ENCODE measurements at regions not wholly inside any gene's neighbourhood (a gene's known extent, or its start where the extent isn't known, plus 50 kb on each side); places are given as distances from the start of the nearest gene placed in this dataset.
"Not testable (repeated sequence)": the region's sequence is repeated elsewhere in the genome, so short reads cannot be mapped to it uniquely, and the experiment has no call there.

GRCh38 chr2:209194717-209195116 is 229.1 kb upstream of the MAP2 start:
- DNase-seq = no peak

- DNase-seq = peak; percentile 1
Observed at GRCh38 chr2:209208211-209208610, 215.6 kb upstream of the MAP2 start.

GRCh38 chr2:209209943-209210342 is 213.9 kb upstream of the MAP2 start:
- no peak for DNase-seq

GRCh38 chr2:209230560-209230959 is 193.3 kb upstream of the MAP2 start:
- DNase-seq = no peak

- DNase-seq = no peak
Observed at GRCh38 chr2:209236377-209236776, 187.5 kb upstream of the MAP2 start.

GRCh38 chr2:209238765-209239584 is 184.9 kb upstream of the MAP2 start:
- DNase-seq = no peak

GRCh38 chr2:209239585-209239938 is 184.3 kb upstream of the MAP2 start:
- no peak for DNase-seq

GRCh38 chr2:209240204-209240603 is 183.6 kb upstream of the MAP2 start:
- DNase-seq = no peak

- no peak for DNase-seq
Observed at GRCh38 chr2:209253544-209253943, 170.3 kb upstream of the MAP2 start.

GRCh38 chr2:209259767-209260166 is 164.1 kb upstream of the MAP2 start:
- no peak for DNase-seq

GRCh38 chr2:209260281-209260680 is 163.6 kb upstream of the MAP2 start:
- DNase-seq = no peak

- DNase-seq = not testable (repeated sequence)
Observed at GRCh38 chr2:209261366-209262053, 162.3 kb upstream of the MAP2 start.

- no peak for DNase-seq
Observed at GRCh38 chr2:209269024-209269423, 154.8 kb upstream of the MAP2 start.

GRCh38 chr2:209276000-209276399 is 147.8 kb upstream of the MAP2 start:
- no peak for DNase-seq

GRCh38 chr2:209277444-209277843 is 146.4 kb upstream of the MAP2 start:
- DNase-seq = no peak

GRCh38 chr2:209298601-209299000 is 125.2 kb upstream of the MAP2 start:
- no peak for DNase-seq

GRCh38 chr2:209299478-209299877 is 124.4 kb upstream of the MAP2 start:
- not testable (repeated sequence) for DNase-seq

GRCh38 chr2:209300766-209301165 is 123.1 kb upstream of the MAP2 start:
- DNase-seq = not testable (repeated sequence)

- DNase-seq = no peak
Observed at GRCh38 chr2:209305026-209305425, 118.8 kb upstream of the MAP2 start.

- DNase-seq = no peak
Observed at GRCh38 chr2:209305746-209306196, 118.1 kb upstream of the MAP2 start.

- DNase-seq = no peak
Observed at GRCh38 chr2:209307161-209308001, 116.5 kb upstream of the MAP2 start.

GRCh38 chr2:209308415-209308814 is 115.4 kb upstream of the MAP2 start:
- no peak for DNase-seq

- DNase-seq = no peak
Observed at GRCh38 chr2:209311948-209312347, 111.9 kb upstream of the MAP2 start.
